SK-N-MC (cell line): ENCODE measurements at regions not wholly inside any gene's neighbourhood (a gene's known extent, or its start where the extent isn't known, plus 50 kb on each side); places are given as distances from the start of the nearest gene placed in this dataset.
"Not testable (repeated sequence)": the region's sequence is repeated elsewhere in the genome, so short reads cannot be mapped to it uniquely, and the experiment has no call there.

Experiments
- DNase-seq: peaks from one replicate; pipeline ENCODE4 v3.0.0-alpha.2; 2011; ENCODE audit warnings: low read depth, low spot score
- H3K27ac ChIP-seq: fragments of 200-600 bp; sonication (generic); 2 replicates; pipeline ENCODE4 v1.5.1; 2016; ENCODE audit warnings: mixed run types
- H3K36me3 ChIP-seq: fragments of 200-600 bp; sonication (generic); 2 replicates; pipeline ENCODE4 v1.6.1; 2017; ENCODE audit warnings: antibody characterized with exemption, low read length, mixed read lengths; ENCODE audit not compliant: insufficient read depth
- H3K4me3 ChIP-seq: fragments of 200-600 bp; sonication (generic); 2 replicates; pipeline ENCODE4 v1.5.1; 2016
- H3K9ac ChIP-seq: fragments of 200-600 bp; sonication (generic); 2 replicates; pipeline ENCODE4 v1.8.0; 2017; ENCODE audit warnings: mixed run types, mixed read lengths; ENCODE audit not compliant: insufficient read length
- H3K9me3 ChIP-seq: fragments of 200-600 bp; sonication (generic); 2 replicates; pipeline ENCODE4 v1.6.1; 2017; ENCODE audit warnings: low read depth, mild to moderate bottlenecking, antibody characterized with exemption, low read length, moderate library complexity, mixed read lengths
- EZH2 ChIP-seq: fragments of 200-600 bp; sonication (generic); IDR thresholded peaks from one replicate; pipeline ENCODE4 v1.6.1; 2017; ENCODE audit warnings: antibody characterized with exemption
- FOXP2 ChIP-seq: optimal IDR thresholded peaks from 2 replicates; pipeline ENCODE3; 2011; ENCODE audit warnings: mild to moderate bottlenecking, moderate library complexity; ENCODE audit not compliant: insufficient read depth; ENCODE audit errors: extremely low read length, control extremely low read depth
- POLR2AphosphoS5 ChIP-seq: IDR thresholded peaks from 2 replicates; pipeline ENCODE4 v1.6.1; 2012; ENCODE audit warnings: mild to moderate bottlenecking, low read depth, low read length, borderline replicate concordance

DNA sequence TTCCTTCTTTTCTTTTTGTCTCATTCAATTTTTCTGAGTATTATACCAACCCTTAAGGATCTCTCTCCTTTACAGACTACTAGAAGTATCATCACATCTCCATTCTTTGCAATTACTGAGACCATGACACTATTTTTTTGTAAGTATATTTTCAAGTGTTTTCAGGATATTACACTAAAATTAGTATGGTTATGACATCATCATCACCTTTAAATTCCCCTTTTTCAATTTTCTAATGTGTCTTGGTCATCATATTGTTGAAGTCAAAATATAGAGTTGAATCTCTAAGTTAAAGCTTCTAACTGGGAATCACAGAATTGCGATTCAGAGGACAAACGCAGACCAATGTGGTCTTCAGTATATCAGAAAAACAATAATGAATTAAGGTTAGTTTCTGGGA lies 1475.1 kb downstream of the OTOL1 start:
- Histone ChIP-seq H3K36me3 (no peaks in the 10 kb centered on the region), H3K27ac (no peak overlapping the region), H3K9ac (no peak overlapping the region), H3K9me3 (no peaks in the 10 kb centered on the region), H3K4me3 (no peak overlapping the region)
- no peak for DNase-seq
- no peak for TF ChIP-seq EZH2
- TF ChIP-seq FOXP2, result no peak
- no peak for TF ChIP-seq POLR2AphosphoS5

DNA sequence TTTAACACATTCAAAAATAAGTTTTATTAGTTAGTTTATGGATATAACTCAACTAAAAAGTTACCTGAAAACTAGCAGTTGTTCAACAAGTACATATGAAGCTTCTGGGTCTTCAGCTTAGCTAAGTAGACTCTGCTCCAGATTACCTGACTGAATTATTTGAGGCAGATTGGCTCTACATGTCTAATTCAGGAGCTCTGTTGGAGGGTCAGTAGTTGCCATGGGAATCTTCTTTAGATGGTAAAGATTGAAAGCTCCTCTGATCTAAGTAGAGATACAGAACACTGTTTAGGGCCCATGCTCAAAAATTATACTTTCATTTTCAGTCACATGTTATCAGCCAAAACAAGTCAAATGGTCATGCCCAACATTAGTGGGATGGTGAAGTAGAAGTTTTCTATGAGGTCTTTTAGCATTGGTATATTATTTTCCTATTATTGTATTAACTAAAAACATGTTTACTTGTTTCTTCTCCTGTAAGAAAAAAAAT lies 1476.9 kb downstream of the OTOL1 start:
- Histone ChIP-seq H3K9ac (no peak overlapping the region), H3K36me3 (no peaks in the 10 kb centered on the region), H3K27ac (no peak overlapping the region), H3K9me3 (no peaks in the 10 kb centered on the region), H3K4me3 (no peak overlapping the region)
- no peak for DNase-seq
- TF ChIP-seq POLR2AphosphoS5 (no peak), EZH2 (no peak), FOXP2 (no peak)

DNA sequence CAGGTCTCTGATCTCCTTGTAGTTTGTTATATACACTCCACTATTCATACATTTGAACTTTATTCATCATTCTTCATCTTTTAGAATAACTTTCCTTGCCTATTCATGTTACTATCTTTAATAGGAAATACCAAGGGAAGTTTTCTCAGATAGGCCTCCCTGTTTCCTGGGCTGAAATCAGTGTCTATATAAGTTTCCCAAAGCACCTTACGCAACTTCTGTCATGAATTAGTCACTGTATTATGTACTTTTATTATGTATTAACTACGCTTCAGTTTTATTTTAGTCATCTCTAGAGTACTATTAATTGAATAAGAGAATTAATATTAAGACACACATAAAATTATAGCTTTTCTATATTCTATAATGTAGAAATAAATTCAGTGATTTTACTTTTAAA lies 1481.5 kb downstream of the OTOL1 start:
- TF ChIP-seq EZH2 (no peak), FOXP2 (no peak), POLR2AphosphoS5 (no peak)
- no peak overlapping the region for H3K9ac ChIP-seq
- peak; percentile 34 for DNase-seq
- no peaks in the 10 kb centered on the region for H3K9me3 ChIP-seq
- no peaks in the 10 kb centered on the region for H3K36me3 ChIP-seq
- H3K4me3 ChIP-seq, result no peak overlapping the region
- H3K27ac ChIP-seq, result no peak overlapping the region

DNA sequence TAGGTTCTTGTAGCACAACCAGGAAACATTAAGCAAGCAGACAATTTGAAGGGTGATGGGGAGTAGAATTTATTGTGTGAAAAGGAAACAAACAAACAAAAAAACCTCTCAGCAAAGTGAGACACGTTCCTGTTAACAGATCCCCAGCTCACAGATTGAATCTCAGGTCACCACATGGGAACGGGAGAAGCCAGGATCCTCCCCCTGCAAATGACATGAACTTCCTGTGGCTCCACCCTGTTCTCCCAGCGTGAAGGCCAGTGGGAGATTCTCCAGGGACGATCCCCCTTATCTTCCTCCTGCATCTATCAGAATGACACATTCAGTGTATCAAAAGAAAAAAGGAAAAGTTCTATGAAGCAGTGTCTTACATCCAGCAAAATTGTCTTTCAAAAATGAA lies 1488.1 kb downstream of the OTOL1 start:
- no peak overlapping the region for H3K9ac ChIP-seq
- no peak for TF ChIP-seq EZH2
- no peak for TF ChIP-seq POLR2AphosphoS5
- no peak for TF ChIP-seq FOXP2
- no peaks in the 10 kb centered on the region for H3K9me3 ChIP-seq
- H3K27ac ChIP-seq, result no peak overlapping the region
- H3K4me3 ChIP-seq, result no peak overlapping the region
- no peak for DNase-seq
- no peaks in the 10 kb centered on the region for H3K36me3 ChIP-seq

DNA sequence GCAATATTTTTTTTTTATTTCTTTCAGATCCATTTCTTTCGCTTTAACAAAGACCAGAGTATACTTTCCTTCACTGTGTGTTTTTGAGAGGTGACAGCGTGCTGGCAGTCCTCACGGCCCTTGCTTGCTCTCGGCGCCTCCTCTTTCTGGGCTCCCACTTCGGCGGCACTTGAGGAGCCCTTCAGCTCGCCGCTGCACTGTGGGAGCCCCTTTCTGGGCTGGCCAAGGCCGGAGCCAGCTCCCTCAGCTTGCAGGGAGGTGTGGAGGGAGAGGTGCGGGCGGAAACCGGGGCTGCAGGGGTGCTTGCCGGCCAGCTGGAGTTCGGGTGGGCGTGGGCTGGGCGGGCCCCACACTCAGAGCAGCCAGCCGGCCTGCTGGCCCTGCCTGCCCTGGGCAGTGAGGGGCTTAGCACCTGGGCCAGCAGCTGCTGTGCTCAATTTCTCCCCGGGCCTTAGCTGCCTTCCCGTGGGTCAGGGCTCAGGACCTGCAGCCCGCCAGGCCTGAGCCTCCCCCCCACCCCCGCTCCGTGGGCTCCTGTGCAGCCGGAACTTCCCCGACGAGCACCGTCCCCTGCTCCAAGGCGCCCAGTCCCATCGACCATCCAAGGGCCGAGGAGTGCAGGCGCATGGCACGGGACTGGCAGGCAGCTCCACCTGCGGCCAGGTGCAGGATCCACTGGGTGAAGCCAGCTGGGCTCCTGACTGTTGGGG lies 1490.6 kb downstream of the OTOL1 start:
- DNase-seq, H3K9me3 ChIP-seq, H3K4me3 ChIP-seq, H3K36me3 ChIP-seq, H3K27ac ChIP-seq, H3K9ac ChIP-seq: not testable (repeated sequence)

DNA sequence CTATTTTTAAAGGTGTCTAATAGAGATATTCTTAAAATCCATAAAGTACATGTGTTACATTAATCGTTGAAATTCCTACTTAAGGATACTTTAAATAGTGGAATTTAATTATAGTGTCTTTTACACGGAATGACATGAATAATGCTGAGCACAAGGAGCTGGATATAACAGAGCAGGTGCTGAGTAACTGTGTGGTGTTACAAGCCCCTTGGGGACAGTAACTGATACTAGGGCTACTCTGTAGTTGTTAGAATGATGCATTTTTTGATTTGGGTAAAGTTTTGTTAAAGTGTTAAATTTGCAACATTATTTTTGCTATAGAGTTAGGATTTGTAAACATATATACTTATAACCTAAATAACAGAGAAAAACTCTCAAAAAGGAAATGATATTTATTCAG lies 1496.1 kb downstream of the OTOL1 start:
- H3K9me3 ChIP-seq, result no peaks in the 10 kb centered on the region; the same call in 1 of the 2 replicates
- H3K9ac ChIP-seq, result no peak overlapping the region
- H3K36me3 ChIP-seq, result no peaks in the 10 kb centered on the region
- H3K4me3 ChIP-seq, result no peak overlapping the region
- H3K27ac ChIP-seq, result no peak overlapping the region
- no peak for TF ChIP-seq POLR2AphosphoS5
- no peak for TF ChIP-seq EZH2
- no peak for DNase-seq

DNA sequence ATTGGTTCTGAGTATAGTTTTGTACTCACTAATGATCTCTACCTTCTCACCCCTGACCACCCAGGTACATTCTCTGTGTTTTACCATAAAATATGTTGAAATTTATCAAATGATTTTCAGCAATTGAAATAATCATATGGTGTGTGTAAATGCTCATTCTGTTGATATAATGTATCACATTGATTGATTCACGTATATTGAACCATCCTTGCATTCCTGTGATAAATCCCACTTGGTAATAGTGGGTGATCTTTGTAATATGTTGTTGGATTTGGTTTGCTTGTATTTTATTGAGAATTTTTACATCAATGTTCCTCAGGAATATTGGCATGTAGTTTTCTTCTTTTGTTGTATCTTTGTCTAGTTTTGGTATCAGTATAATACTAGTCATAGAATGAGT lies 1497.6 kb downstream of the OTOL1 start:
- DNase-seq, result no peak
- Histone ChIP-seq H3K4me3 (no peak overlapping the region), H3K9me3 (no peaks in the 10 kb centered on the region; the same call in 1 of the 2 replicates), H3K9ac (no peak overlapping the region), H3K36me3 (no peaks in the 10 kb centered on the region), H3K27ac (no peak overlapping the region)
- TF ChIP-seq EZH2, result no peak
- no peak for TF ChIP-seq FOXP2
- TF ChIP-seq POLR2AphosphoS5, result no peak

DNA sequence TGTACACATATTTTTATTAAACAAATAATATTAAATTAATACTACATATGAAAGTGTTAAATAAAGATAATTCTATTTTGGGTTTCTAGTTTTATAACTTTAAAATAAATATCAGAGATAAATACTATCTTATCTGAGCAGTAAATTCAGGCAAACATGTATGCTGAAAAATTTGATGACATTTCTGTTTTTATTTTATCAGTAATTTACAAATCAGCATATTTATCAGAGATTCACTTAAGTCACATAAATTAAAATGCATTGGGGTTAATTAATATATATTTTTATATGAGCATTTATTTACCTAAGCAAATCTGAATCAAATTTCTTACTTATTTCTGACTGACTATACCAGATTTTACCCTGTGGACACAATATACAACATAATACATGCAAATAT lies 1499.8 kb downstream of the OTOL1 start:
- Histone ChIP-seq H3K9me3 (no peaks in the 10 kb centered on the region; the same call in 1 of the 2 replicates), H3K9ac (no peak overlapping the region), H3K4me3 (no peak overlapping the region), H3K27ac (no peak overlapping the region), H3K36me3 (no peaks in the 10 kb centered on the region)
- no peak for TF ChIP-seq EZH2
- no peak for TF ChIP-seq POLR2AphosphoS5
- TF ChIP-seq FOXP2, result no peak
- DNase-seq, result no peak

DNA sequence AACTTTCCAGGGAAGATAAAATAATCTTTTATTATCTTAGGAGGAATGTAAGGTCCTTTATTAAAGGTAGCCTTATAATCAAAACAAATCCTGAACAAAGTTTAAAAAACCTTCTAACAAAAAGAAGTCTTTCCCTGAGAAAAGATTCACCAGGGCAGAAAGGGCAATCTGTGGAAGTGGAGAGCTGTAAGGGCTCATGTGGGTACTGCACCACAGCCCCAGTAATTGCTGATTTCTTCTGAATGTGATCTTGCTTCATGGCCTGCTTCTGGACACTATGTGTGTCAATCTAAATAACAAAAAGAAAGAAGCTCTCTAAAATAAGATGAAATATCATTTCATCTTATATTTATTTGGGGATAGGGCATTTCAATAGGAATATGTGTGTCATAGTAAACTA lies 1501.6 kb downstream of the OTOL1 start:
- no peak overlapping the region for H3K4me3 ChIP-seq
- DNase-seq, result no peak
- H3K9me3 ChIP-seq, result no peaks in the 10 kb centered on the region; the same call in 1 of the 2 replicates
- no peak for TF ChIP-seq EZH2
- TF ChIP-seq FOXP2, result no peak
- TF ChIP-seq POLR2AphosphoS5, result no peak
- no peak overlapping the region for H3K27ac ChIP-seq
- H3K36me3 ChIP-seq, result no peaks in the 10 kb centered on the region
- H3K9ac ChIP-seq, result no peak overlapping the region
